ENCODE measurements at regions not wholly inside any gene's neighbourhood (a gene's known extent, or its start where the extent isn't known, plus 50 kb on each side); places are given as distances from the start of the nearest gene placed in this dataset.
"Not testable (repeated sequence)": the region's sequence is repeated elsewhere in the genome, so short reads cannot be mapped to it uniquely, and the experiment has no call there.

DNA sequence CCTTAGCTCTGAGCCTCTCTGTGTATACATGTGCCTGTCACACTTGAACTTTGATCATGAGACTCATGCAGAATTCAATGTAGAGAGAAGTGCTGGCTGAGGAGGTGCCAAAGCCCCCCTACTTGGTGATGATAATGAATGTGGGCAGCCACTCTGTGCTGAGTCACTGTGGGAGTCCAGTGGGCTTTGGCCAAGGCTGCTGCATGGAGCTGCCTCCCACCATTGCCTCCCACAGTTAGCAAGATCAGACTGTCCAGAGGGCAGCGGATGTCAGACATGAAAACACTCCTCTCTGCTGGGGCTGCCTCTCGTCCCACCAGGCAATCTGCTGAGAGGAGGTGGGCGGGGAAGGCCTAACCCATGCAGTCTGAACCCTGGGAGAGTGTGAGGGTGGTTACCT is 180.3 kb downstream of the SH2D4B start:
- no peak for TF ChIP-seq EZH2phosphoT487 (IDR thresholded peaks at IDR 0.05; ENCODE audit: borderline replicate concordance, low read depth, low read length)
- TF ChIP-seq CTCF (conservative IDR thresholded peaks at IDR 0.05; ENCODE audit: low read length): no peak
- H3K9me3 ChIP-seq (ENCODE audit: low read length): no peaks in the 10 kb centered on the region
- H3K79me2 ChIP-seq (ENCODE audit: insufficient read depth, low read depth, low read length): no peaks in the 10 kb centered on the region
- no peaks in the 10 kb centered on the region for H3K4me1 ChIP-seq (ENCODE audit: insufficient read depth, low read length, poor library complexity, severe bottlenecking)
- ChIA-PET CTCF (ENCODE audit: unreplicated experiment) (no interaction called here), POLR2A (no interaction called here)
- H3K36me3 ChIP-seq (ENCODE audit: insufficient read depth, low read length): no peaks in the 10 kb centered on the region
- no peak overlapping the region for H2AFZ ChIP-seq (ENCODE audit: low read length)
- H3K27ac ChIP-seq (ENCODE audit: low read depth, low read length, poor library complexity, severe bottlenecking): no peak overlapping the region
- H3K4me3 ChIP-seq (ENCODE audit: low read depth, low read length, poor library complexity, severe bottlenecking): no peak overlapping the region
- DNase-seq (ENCODE audit: low spot score): no peak
- no peak overlapping the region for H3K4me2 ChIP-seq (ENCODE audit: low read length)
- intact Hi-C loops (cut with micrococcal nuclease; ENCODE audit: unreplicated experiment): no loop called here
- no TSS peak for BruUV-seq (replicated peaks)
- no peaks in the 10 kb centered on the region for H3K9me2 ChIP-seq (ENCODE audit: insufficient read depth, low read length)
- H4K20me1 ChIP-seq (ENCODE audit: insufficient read depth, low read length): no peaks in the 10 kb centered on the region

DNA sequence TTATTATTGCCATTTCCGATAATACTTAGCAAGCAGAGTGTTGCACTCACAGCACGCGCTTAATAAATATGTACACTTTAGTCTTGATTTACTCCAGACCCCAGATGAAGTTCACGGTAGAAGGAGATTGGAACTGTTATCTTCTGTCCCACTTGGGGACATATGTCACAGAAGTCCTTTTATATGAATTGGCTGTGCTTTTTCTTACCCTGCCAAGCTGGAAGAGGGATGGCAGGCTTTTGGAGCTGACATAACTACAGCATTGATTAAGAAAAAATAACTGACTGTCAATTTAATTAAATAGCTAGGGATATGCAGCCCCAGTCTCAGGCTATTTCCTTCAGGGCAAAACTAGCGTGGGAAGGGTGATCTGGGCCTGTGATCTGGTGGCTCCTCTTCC is 182.2 kb downstream of the SH2D4B start:
- no peak overlapping the region for H2AFZ ChIP-seq (ENCODE audit: low read length)
- TF ChIP-seq EZH2phosphoT487 (IDR thresholded peaks at IDR 0.05; ENCODE audit: borderline replicate concordance, low read depth, low read length) (no peak), CTCF (conservative IDR thresholded peaks at IDR 0.05; ENCODE audit: low read length) (no peak)
- H3K4me1 ChIP-seq (ENCODE audit: insufficient read depth, low read length, poor library complexity, severe bottlenecking): no peaks in the 10 kb centered on the region
- no peaks in the 10 kb centered on the region for H3K36me3 ChIP-seq (ENCODE audit: insufficient read depth, low read length)
- no peak for DNase-seq (ENCODE audit: low spot score)
- H3K79me2 ChIP-seq (ENCODE audit: insufficient read depth, low read depth, low read length): no peaks in the 10 kb centered on the region
- no TSS peak for BruUV-seq (replicated peaks)
- intact Hi-C loops (cut with micrococcal nuclease; ENCODE audit: unreplicated experiment): no loop called here
- ChIA-PET POLR2A (interaction anchor here (0.7 kb wide), 1 partner anchor 145 kb away, joined by 4 read pairs; no protein-coding TSS in a partner anchor), CTCF (ENCODE audit: unreplicated experiment) (no interaction called here)
- no peaks in the 10 kb centered on the region for H3K9me2 ChIP-seq (ENCODE audit: insufficient read depth, low read length)
- H3K27ac ChIP-seq (ENCODE audit: low read depth, low read length, poor library complexity, severe bottlenecking): no peak overlapping the region
- no peak overlapping the region for H3K4me2 ChIP-seq (ENCODE audit: low read length)
- H4K20me1 ChIP-seq (ENCODE audit: insufficient read depth, low read length): no peaks in the 10 kb centered on the region
- no peak overlapping the region for H3K4me3 ChIP-seq (ENCODE audit: low read depth, low read length, poor library complexity, severe bottlenecking)
- no peaks in the 10 kb centered on the region for H3K9me3 ChIP-seq (ENCODE audit: low read length)

DNA sequence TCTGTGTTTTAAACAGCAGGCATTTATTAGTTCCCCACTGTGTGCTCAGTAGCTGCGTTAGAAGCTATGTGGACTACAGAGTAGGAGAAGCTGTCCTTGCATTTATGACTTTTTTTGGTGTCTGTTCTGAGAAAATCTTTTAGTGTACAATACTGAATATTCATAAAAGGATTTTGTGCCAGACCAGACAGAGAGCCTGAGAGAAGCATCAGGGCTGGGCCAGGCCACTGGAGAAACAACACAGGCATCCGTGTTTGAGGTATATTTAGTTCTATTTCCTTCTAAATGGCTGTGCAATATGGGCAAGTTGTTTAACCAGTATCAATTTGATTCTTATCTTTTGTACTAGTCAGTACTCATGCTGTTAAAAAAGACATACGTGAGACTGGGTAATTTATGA is 182.8 kb downstream of the SH2D4B start:
- H2AFZ ChIP-seq (ENCODE audit: low read length): no peak overlapping the region
- no peaks in the 10 kb centered on the region for H3K4me1 ChIP-seq (ENCODE audit: insufficient read depth, low read length, poor library complexity, severe bottlenecking)
- no peak overlapping the region for H3K4me2 ChIP-seq (ENCODE audit: low read length)
- no peaks in the 10 kb centered on the region for H3K36me3 ChIP-seq (ENCODE audit: insufficient read depth, low read length)
- no peak for DNase-seq (ENCODE audit: low spot score)
- no peak overlapping the region for H3K27ac ChIP-seq (ENCODE audit: low read depth, low read length, poor library complexity, severe bottlenecking)
- no peaks in the 10 kb centered on the region for H3K9me2 ChIP-seq (ENCODE audit: insufficient read depth, low read length)
- no peaks in the 10 kb centered on the region for H4K20me1 ChIP-seq (ENCODE audit: insufficient read depth, low read length)
- H3K9me3 ChIP-seq (ENCODE audit: low read length): no peaks in the 10 kb centered on the region
- CTCF ChIA-PET (ENCODE audit: unreplicated experiment): no interaction called here
- intact Hi-C loops (cut with micrococcal nuclease; ENCODE audit: unreplicated experiment): no loop called here
- H3K4me3 ChIP-seq (ENCODE audit: low read depth, low read length, poor library complexity, severe bottlenecking): no peak overlapping the region
- TF ChIP-seq CTCF (conservative IDR thresholded peaks at IDR 0.05; ENCODE audit: low read length) (no peak), EZH2phosphoT487 (IDR thresholded peaks at IDR 0.05; ENCODE audit: borderline replicate concordance, low read depth, low read length) (no peak)
- POLR2A ChIA-PET: interaction anchor here (0.7 kb wide), 1 partner anchor 144 kb away, joined by 4 read pairs; no protein-coding TSS in a partner anchor
- no peaks in the 10 kb centered on the region for H3K79me2 ChIP-seq (ENCODE audit: insufficient read depth, low read depth, low read length)
- no TSS peak for BruUV-seq (replicated peaks)

DNA sequence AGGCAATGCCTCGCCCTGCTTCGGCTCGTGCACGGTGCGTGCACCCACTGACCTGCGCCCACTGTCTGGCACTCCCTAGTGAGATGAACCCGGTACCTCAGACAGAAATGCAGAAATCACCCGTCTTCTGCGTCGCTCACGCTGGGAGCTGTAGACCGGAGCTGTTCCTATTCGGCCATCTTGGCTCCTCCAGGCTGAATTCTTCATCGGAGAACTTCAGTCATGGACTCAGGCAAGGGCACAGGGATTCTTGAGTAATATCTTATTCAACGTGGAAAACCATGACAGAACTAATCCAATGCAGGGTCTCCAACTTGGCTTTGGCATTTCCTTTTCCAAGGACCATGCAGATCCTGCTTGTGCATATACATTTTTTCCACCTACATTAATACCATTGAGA is 190.7 kb downstream of the SH2D4B start:
- H3K36me3 ChIP-seq (ENCODE audit: insufficient read depth, low read length); H3K4me2 ChIP-seq (ENCODE audit: low read length); intact Hi-C loops (cut with micrococcal nuclease; ENCODE audit: unreplicated experiment); DNase-seq (ENCODE audit: low spot score); BruUV-seq (replicated peaks); H3K9me3 ChIP-seq (ENCODE audit: low read length); H3K4me3 ChIP-seq (ENCODE audit: low read depth, low read length, poor library complexity, severe bottlenecking); H3K9me2 ChIP-seq (ENCODE audit: insufficient read depth, low read length); H3K79me2 ChIP-seq (ENCODE audit: insufficient read depth, low read depth, low read length); H4K20me1 ChIP-seq (ENCODE audit: insufficient read depth, low read length); POLR2A ChIA-PET; H2AFZ ChIP-seq (ENCODE audit: low read length); H3K27ac ChIP-seq (ENCODE audit: low read depth, low read length, poor library complexity, severe bottlenecking); H3K4me1 ChIP-seq (ENCODE audit: insufficient read depth, low read length, poor library complexity, severe bottlenecking); CTCF ChIA-PET (ENCODE audit: unreplicated experiment): not testable (repeated sequence)

Data from OCI-LY7 (cell line).